Hematopoietic multipotent progenitor cell treated with erythropoietin and hydrocortisone succinate and interleukin-3 and kit ligand, for 17 days (in vitro differentiated cells): ENCODE measurements at regions not wholly inside any gene's neighbourhood (a gene's known extent, or its start where the extent isn't known, plus 50 kb on each side); places are given as distances from the start of the nearest gene placed in this dataset.

ENCODE experiments used
- DNase-seq: peaks from one replicate; pipeline ENCODE4 v3.0.0-alpha.2; 2015; ENCODE audit warnings: low spot score

DNA sequence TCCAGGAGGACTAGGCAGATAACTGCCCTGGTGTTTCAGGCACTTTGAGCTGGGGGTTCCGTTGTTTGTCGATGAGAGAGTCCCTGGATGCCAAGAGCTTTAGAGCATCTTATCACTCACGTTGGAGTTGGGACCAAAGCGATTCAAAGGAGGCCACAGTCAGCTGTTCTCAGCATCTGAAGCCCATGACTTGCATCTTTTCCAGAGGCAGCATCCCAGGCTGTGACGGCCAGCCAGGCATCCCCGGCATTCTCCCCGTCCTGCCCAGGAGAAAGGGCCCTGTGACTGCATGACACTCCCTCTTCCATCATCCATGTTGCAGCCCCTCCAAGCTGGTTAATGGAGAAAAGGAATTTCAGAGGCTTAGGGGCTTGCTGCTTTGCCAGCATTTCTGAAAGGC lies 520.3 kb downstream of the CDH26 start:
- DNase-seq, result no peak

DNA sequence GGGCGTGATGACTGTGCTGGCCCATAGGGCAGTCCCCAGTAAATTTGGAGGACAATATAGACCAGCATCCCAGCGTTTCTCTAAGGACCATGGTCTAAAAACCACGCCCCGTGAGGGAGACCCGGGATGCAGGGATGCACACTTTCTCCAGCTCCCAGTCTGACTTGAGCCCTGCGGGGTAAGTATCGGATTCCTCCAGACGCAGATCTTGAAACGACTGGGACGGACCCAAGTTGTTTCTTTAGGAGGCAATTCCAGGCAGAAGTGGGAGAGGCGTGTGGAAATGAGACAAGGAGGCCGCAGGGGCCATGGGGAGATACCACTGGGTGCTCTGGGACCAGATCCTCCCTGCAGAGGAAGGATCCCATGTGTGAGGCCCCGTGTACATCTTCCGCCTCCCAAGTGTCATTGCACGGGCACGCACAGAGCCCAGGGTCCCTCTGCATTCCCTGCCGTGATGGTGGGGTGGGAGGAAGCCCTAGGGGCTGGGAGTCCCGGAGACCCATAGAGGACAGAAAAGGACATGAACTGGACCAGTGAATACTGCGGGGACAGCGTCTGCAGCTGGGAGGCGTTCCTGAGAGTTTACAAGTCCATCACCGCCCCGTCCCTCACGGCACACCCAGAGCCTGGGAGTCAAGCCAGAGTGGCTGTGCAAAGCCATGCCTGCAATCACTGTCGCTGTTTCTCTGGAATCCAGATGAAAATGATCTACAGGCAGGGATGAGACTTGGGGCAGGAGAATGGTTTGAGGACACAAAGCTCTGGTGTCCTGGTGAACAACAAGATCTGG lies 522.9 kb downstream of the CDH26 start:
- DNase-seq, result no peak

DNA sequence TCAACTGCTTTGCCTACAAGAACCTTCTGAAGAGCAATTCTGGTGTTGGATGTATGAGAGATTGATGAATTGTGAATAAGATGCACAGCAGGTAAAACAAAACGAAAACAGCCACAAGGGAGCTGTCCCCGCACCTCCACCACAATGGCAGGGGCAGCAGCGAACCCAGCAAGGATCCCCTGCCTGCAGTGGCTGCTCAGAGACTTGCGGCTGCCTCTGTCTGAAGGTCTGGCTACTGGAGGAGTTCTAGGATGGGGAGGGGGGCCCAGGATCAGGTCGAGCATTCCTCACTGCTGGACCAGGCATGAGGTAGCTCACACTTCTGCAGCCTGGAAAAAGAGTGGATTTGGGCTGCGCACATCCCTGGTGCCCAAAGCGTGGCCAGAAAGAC lies 523.5 kb downstream of the CDH26 start:
- no peak for DNase-seq

DNA sequence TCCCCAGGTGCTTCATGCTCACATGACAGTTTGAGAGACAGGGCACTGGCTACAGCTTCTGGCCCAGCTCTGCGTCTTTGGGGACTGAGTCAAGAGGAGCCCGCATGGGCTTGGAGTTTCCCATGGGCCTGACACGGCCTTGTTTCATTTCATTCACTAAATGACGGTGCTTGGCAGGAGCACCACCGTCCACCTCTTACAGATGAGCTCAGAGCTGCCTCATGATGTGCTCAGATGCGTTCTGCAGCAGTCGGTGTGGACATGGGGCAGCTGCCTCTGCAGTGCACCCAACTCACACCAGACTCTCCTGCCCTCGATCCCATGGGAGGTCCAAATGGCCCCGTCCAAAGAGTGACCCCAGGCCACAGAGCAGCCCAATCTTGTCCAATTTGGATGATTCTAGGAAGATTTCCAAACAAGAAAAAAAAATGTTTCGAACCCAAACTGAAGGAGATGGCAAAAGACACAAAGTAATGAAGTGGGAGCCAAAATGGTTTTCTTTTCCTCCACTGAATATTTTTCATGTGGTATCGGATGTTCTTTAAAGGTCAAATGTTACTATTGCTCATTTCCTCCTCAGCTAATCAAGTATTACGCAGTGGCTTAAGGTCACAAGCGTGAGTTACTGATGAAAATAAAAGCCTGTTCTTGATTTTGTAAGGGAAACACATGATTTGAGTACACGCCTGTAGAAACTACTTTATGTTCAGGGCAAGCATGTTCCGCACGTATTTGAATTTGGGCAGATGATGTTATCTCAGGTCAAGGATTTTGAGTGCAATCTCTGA lies 524.2 kb downstream of the CDH26 start:
- DNase-seq, result no peak

- no peak for DNase-seq
Measured at GRCh38 chr20:60483371-60483770, 525.1 kb downstream of the CDH26 start.

DNA sequence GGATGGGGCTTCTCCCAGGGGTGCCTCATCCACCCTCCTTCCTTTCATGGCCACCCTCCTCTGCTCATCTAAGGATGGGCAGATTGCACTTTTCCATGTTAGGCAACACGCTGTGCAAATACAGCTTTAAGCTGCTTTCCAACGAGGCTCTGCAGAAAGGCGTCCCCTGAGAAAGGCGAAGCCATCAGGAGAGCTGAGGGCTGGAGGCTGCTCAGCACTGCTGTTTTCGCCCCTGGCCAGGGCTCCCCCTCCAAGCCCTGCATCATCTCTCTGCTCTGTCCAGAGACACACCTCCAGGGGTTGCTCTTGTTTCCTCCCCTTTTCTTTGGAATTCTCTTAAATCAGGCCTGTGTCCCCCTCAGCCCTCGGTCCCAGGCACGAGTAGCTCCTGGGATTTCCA lies 526.1 kb downstream of the CDH26 start:
- no peak for DNase-seq

DNA sequence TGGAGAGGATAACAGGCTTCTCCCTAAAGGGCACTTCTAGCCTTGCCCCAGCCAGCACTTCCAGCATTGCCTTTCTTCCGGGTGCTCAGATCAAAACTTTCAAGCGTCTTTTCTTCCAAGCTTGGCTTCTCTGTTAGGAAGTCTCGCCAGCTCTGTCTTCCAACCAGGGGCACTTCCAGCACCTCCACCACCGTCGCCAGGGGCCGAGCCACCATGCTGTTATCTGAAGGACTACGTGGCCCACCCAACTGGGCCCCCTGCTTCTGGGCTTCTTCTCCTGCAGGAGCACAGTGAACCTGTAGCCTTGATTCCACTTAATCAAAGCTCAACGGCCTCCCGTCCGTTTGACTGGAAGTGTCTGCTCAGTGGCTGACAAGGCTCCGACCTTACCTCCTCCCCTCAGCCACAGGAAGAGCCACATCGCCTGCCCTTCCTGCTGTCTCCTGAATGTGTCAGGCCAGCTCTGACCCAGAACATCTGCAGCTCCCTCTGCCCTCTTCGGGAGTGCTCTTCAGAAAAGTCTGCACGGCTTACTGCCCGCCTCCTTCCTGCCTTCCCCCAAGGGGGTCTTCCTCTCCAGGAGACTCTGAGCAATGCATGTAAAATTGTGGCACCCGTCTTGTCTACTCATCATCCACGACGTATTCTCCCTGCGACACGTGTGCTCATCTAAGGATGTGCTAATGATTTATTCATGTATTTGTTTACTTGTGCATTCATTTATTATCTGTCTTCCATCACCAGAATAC lies 527.0 kb downstream of the CDH26 start:
- no peak for DNase-seq

DNA sequence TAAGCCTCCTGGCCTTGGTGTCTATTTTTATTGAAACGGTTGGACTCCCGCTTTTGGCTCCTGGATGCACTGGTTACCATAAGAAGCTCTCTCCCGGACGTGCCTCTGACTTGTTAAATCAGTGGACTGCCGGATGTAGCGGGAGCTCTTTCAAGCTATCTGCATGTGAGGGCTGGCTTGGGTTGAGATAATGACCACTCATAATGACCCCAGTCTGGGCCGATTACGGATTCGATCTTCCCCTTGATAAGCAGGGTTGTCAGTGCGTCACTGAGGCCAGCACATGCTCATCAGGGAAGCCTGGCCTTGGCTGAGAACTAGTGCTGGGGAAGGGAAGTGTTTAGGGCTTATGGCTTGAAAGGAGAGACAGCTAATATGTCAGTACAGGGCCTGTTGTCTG lies 528.1 kb downstream of the CDH26 start:
- no peak for DNase-seq

- no peak for DNase-seq
Measured at GRCh38 chr20:60486937-60487336, 528.7 kb downstream of the CDH26 start.

GRCh38 chr20:60490217-60491050 lies 532.2 kb downstream of the CDH26 start:
- DNase-seq, result no peak

GRCh38 chr20:60491051-60491581 lies 532.9 kb downstream of the CDH26 start:
- no peak for DNase-seq

DNA sequence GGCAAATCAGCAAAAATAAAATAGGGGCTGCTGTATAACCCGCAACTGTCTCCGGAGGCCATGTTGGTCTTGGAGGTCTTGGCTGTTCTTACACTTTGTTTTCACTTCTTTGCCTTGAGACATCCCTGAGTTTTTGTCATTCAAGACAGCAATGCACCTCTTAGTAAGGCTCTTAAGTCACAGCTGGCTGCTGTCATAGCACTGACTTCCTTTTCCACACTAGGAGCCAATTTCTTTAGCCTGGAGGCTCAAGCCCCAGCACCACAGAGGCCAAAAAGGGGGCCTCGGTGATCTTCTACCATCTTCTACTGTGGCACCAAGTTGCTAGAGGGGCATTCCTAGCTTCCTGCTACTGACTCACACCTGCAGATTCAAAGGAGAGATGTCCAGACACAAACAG lies 536.3 kb downstream of the CDH26 start:
- no peak for DNase-seq

- no peak for DNase-seq
Measured at GRCh38 chr20:60497298-60498035, 539.2 kb downstream of the CDH26 start.

DNA sequence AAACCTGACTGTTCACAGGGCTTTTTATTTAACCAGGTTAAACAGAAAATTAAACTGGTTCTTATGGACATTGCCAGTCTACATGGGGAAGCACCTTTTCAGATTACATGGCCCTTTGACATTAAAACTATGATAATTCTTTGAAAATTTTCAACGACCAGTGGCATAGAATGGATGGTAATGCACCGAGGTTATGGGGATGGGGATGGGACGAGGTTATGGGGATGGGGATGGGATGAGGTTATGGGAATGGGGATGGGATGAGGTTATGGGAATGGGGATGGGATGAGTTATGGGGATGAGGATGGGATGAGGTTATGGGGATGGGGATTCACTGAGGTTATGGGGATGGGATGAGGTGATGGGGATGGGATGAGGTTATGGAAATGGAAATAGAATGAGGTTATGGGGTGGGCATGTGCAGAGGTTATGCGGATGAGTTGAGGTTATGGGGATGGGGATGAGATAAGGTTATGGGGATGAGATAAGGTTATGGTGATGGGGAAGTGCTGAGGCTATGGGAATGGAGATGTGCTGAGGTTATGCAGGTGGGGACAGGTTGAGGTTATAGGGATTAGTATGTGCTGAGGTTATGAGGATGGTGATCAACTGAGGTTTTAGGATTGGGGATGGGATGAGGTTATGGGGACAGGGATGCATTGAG lies 541.9 kb downstream of the CDH26 start:
- DNase-seq, result no peak

DNA sequence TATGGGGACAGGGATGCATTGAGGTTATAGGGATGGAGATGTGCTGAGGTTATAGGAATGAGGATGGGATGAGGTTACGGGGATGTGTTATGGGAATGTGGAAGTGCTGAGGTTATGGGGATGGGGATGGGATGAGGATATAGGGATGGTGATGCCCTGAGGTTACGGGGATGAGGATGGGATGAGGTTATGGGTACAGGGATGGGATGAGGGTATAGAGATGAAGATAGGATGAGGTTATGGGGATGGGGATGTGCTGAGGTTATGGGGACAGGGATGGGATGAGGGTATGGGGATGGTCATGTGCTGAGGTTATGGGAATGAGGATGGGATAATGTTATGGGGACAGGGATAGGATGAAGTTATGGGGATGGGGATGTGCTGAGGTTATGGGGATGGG lies 542.8 kb downstream of the CDH26 start:
- no peak for DNase-seq

- DNase-seq, result no peak
Measured at GRCh38 chr20:60502881-60503280, 544.7 kb downstream of the CDH26 start.

DNA sequence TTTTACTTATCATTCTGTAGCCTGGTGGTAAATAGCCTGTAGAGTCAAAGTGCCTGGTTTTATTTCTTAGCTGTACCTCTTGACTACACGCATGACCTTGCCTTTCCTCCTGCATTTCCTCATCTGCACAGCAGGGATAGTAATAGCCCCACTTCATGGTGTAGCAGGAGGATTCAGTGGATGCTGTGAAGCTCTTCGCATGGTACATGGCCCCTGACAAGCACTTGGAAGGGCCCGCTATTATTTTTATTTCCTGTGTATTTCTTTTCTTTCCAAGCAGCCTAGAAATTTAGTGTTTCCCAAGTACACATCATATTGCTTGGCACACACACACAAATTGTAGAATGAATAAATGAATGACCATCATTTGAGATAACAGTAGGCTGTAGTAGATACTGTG lies 547.2 kb downstream of the CDH26 start:
- DNase-seq, result no peak

DNA sequence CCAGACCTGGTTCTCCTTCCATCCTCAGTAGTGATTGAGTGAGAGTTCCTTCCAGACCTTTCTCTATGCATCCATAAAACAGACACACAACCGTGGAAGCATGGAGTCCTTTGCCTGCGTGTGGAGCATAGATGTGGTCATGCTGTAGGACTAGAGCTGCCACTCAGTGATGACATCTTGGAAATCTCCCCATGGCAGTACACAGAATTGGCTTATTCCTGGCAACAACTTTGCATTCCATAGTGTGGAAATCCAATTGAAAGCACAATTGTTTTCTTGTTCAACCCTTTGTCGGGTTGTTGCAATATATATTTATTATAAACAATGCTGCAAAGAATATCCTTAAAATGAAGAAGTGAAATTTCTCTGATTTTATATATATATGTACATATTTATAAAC lies 547.8 kb downstream of the CDH26 start:
- DNase-seq, result no peak

GRCh38 chr20:60507087-60507694 lies 549.0 kb downstream of the CDH26 start:
- no peak for DNase-seq

DNA sequence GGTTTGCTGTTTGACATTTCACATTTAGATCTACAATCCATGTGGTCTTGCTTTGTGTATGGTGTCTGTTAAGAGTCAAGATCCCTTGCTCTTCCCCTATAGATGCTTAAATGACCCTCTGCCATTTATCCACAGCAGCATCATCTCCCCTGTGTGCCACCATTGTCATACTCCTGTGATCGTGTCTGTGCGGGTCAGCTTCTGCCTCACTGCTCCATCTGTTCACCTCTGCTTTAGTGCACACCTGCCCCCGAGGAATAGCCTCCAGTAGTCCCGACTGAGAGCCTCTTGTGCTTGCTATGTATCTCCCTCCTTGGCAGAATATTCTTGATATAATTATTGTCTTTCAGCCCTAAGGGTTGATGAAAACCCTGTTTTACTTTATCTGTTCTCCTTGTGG lies 551.2 kb downstream of the CDH26 start:
- no peak for DNase-seq
